ENCODE measurements at regions not wholly inside any gene's neighbourhood (a gene's known extent, or its start where the extent isn't known, plus 50 kb on each side); places are given as distances from the start of the nearest gene placed in this dataset.

- TF ChIP-seq RXRA (IDR thresholded peaks at IDR 0.05; ENCODE audit: borderline replicate concordance, low read depth) (no peak), JUND (IDR thresholded peaks at IDR 0.05) (no peak), RCOR1 (IDR thresholded peaks at IDR 0.05; ENCODE audit: low read length) (no peak), GATA2 (CRISPR knock-in tag; IDR thresholded peaks at IDR 0.05) (no peak)
- TF ChIP-seq, protein P1, sequence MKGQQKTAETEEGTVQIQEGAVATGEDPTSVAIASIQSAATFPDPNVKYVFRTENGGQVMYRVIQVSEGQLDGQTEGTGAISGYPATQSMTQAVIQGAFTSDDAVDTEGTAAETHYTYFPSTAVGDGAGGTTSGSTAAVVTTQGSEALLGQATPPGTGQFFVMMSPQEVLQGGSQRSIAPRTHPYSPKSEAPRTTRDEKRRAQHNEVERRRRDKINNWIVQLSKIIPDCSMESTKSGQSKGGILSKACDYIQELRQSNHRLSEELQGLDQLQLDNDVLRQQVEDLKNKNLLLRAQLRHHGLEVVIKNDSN (IDR thresholded peaks at IDR 0.05; ENCODE audit: borderline replicate concordance, low read depth), result no peak
- Histone ChIP-seq H3K9me2 (no peaks in the 10 kb centered on the region), H3K9me3 (no peaks in the 10 kb centered on the region), H3K36me3 (replicated peaks in 1 of 2; ENCODE audit: control insufficient read depth in 1 of 2, insufficient read depth in 2 of 2, low read length in 1 of 2) (no peaks in the 10 kb centered on the region), H4K20me1 (ENCODE audit: insufficient read depth) (no peaks in the 10 kb centered on the region), H3K4me2 (no peak overlapping the region), H2AFZ (ENCODE audit: low read depth) (no peak overlapping the region), H3F3A (replicated peaks; ENCODE audit: insufficient read depth) (peaks cover 9% of the 10 kb centered on the region), H3K27ac (ENCODE audit: low read depth in 2 of 2, low read length in 1 of 2) (no peak overlapping the region), H3K9ac (no peak overlapping the region), H3K4me3 (ENCODE audit: low read depth in 2 of 2, low read length in 1 of 2) (no peak overlapping the region), H3K79me2 (ENCODE audit: insufficient read depth) (no peaks in the 10 kb centered on the region), H3K4me1 (ENCODE audit: control insufficient read depth in 1 of 2, insufficient read depth in 2 of 2, low read depth in 1 of 2, low read length in 1 of 2) (peaks cover 0 to 15% of the 10 kb centered on the region in 2 experiments; a peak in 3 of 4 replicates), H3K27me3 (ENCODE audit: insufficient read depth) (no peaks in the 10 kb centered on the region)
- ChIA-PET POLR2A (no interaction called here), CTCF (no interaction called here)
- no peak for DNase-seq
- 84% methylated on average over 3 of the region's 3 CpGs for WGBS (ENCODE audit: low lambda C conversion rate)
These were observed 250.7 kb upstream of the TNP1 start for GRCh38 chr2:217110550-217110949.

GRCh38 chr2:217108575-217109027 lies 248.7 kb upstream of the TNP1 start:
- 69% methylated on average over 4 of the region's 4 CpGs for WGBS (ENCODE audit: low lambda C conversion rate)
- TF ChIP-seq RAD21 (IDR thresholded peaks at IDR 0.05; ENCODE audit: low read length), result no peak
- no peak for TF ChIP-seq REST (IDR thresholded peaks at IDR 0.05; ENCODE audit: low read depth, low read length)
- no peak for TF ChIP-seq PBX3 (IDR thresholded peaks at IDR 0.05)
- TF ChIP-seq, protein P2, sequence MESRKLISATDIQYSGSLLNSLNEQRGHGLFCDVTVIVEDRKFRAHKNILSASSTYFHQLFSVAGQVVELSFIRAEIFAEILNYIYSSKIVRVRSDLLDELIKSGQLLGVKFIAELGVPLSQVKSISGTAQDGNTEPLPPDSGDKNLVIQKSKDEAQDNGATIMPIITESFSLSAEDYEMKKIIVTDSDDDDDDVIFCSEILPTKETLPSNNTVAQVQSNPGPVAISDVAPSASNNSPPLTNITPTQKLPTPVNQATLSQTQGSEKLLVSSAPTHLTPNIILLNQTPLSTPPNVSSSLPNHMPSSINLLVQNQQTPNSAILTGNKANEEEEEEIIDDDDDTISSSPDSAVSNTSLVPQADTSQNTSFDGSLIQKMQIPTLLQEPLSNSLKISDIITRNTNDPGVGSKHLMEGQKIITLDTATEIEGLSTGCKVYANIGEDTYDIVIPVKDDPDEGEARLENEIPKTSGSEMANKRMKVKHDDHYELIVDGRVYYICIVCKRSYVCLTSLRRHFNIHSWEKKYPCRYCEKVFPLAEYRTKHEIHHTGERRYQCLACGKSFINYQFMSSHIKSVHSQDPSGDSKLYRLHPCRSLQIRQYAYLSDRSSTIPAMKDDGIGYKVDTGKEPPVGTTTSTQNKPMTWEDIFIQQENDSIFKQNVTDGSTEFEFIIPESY (IDR thresholded peaks at IDR 0.05; ENCODE audit: borderline replicate concordance, low read depth), result no peak
- CTCF ChIA-PET, result interaction anchor here (1.0 kb wide), 1 partner anchor 18 kb away, joined by 3 read pairs; no protein-coding TSS in a partner anchor
- Histone ChIP-seq H3K9ac (no peak overlapping the region), H3K4me3 (ENCODE audit: low read depth in 2 of 2, low read length in 1 of 2) (no peak overlapping the region), H3K4me2 (no peak overlapping the region), H3K27ac (ENCODE audit: low read depth in 2 of 2, low read length in 1 of 2) (no peak overlapping the region), H3K9me2 (no peaks in the 10 kb centered on the region), H3K27me3 (ENCODE audit: insufficient read depth) (no peaks in the 10 kb centered on the region), H3F3A (replicated peaks; ENCODE audit: insufficient read depth) (peaks cover 22% of the 10 kb centered on the region), H3K4me1 (ENCODE audit: control insufficient read depth in 1 of 2, insufficient read depth in 2 of 2, low read depth in 1 of 2, low read length in 1 of 2) (peaks cover 0 to 35% of the 10 kb centered on the region in 2 experiments; a peak in 2 of 4 replicates), H2AFZ (ENCODE audit: low read depth) (no peak overlapping the region), H4K20me1 (ENCODE audit: insufficient read depth) (no peaks in the 10 kb centered on the region), H3K79me2 (ENCODE audit: insufficient read depth) (no peaks in the 10 kb centered on the region), H3K36me3 (replicated peaks in 1 of 2; ENCODE audit: control insufficient read depth in 1 of 2, insufficient read depth in 2 of 2, low read length in 1 of 2) (no peaks in the 10 kb centered on the region), H3K9me3 (no peaks in the 10 kb centered on the region)
- POLR2A ChIA-PET, result no interaction called here
- no peak for DNase-seq
